H1 (cell line): ENCODE measurements at regions not wholly inside any gene's neighbourhood (a gene's known extent, or its start where the extent isn't known, plus 50 kb on each side); places are given as distances from the start of the nearest gene placed in this dataset.

Experiments used
- ATF2 ChIP-seq: IDR thresholded peaks from 2 replicates; pipeline ENCODE4 v1.6.1; 2012; ENCODE audit warnings: low read length, inconsistent platforms
- CEBPB ChIP-seq: IDR thresholded peaks from 2 replicates; pipeline ENCODE4 v1.6.1; 2012; ENCODE audit warnings: low read depth, low read length
- CHD7 ChIP-seq: fragments of 300-600 bp; sonication (generic); IDR thresholded peaks from 2 replicates; pipeline ENCODE4 v1.7.1; 2012; ENCODE audit warnings: low read length, moderate library complexity, mild to moderate bottlenecking, inconsistent platforms; ENCODE audit not compliant: insufficient replicate concordance
- CREB1 ChIP-seq: IDR thresholded peaks from 2 replicates; pipeline ENCODE4 v1.6.1; 2012; ENCODE audit warnings: inconsistent platforms
- GABPA ChIP-seq: IDR thresholded peaks from 2 replicates; pipeline ENCODE4 v1.6.1; 2011; ENCODE audit warnings: mild to moderate bottlenecking, low read length, moderate library complexity, borderline replicate concordance; ENCODE audit not compliant: insufficient read depth
- POLR2AphosphoS5 ChIP-seq: IDR thresholded peaks from 2 replicates; pipeline ENCODE4 v1.6.1; 2011; ENCODE audit warnings: low read depth, low read length
- POU5F1 ChIP-seq: IDR thresholded peaks from 2 replicates; pipeline ENCODE4 v1.6.1; 2011; ENCODE audit warnings: low read depth, mild to moderate bottlenecking, low read length, moderate library complexity
- RXRA ChIP-seq: IDR thresholded peaks from 2 replicates; pipeline ENCODE4 v1.6.1; 2011; ENCODE audit warnings: low read depth, mild to moderate bottlenecking, low read length, moderate library complexity; ENCODE audit not compliant: insufficient read depth
- SIN3A ChIP-seq, 2 experiments: IDR thresholded peaks in 1 of 2; conservative IDR thresholded peaks in 1 of 2; 2 replicates each; pipeline ENCODE4 v1.6.1; 2011 to 2012; ENCODE audit warnings: low read length in 2 of 2, improper control_type of control experiment in 1 of 2, low read depth in 1 of 2, mild to moderate bottlenecking in 1 of 2
- TEAD4 ChIP-seq: IDR thresholded peaks from 2 replicates; pipeline ENCODE4 v1.6.1; 2012; ENCODE audit warnings: low read depth, low read length, inconsistent platforms, mixed read lengths
- ZNF274 ChIP-seq: IDR thresholded peaks from 2 replicates; pipeline ENCODE4 v1.7.0; 2012; ENCODE audit warnings: low read length, borderline replicate concordance; ENCODE audit errors: extremely low read depth

- TF ChIP-seq CHD7 (no peak), TEAD4 (no peak), CREB1 (no peak), ZNF274 (no peak), POLR2AphosphoS5 (no peak), ATF2 (no peak), POU5F1 (no peak), CEBPB (no peak), GABPA (no peak), RXRA (no peak), SIN3A (conservative IDR thresholded peaks at IDR 0.05 in 1 of 2, IDR thresholded peaks at IDR 0.05 in 1 of 2; ENCODE audit: low read depth in 1 of 2, low read length in 2 of 2) (no peak)
Observed at GRCh38 chr2:121093692-121094091, 191.3 kb downstream of the TFCP2L1 start (continued).
